Stomach (tissue), 8 donors: ENCODE measurements at regions not wholly inside any gene's neighbourhood (a gene's known extent, or its start where the extent isn't known, plus 50 kb on each side); places are given as distances from the start of the nearest gene placed in this dataset.

Experiments
- DNase-seq, 2 donors: peaks; one replicate each; pipeline versions ENCODE4 v3.0.0 to v3.0.0-alpha.2; 2013 to 2019
- H3K27ac ChIP-seq, 5 donors: fragments of 200-600 bp in 4 of 5; sonication (generic) in 4 of 5; one replicate each; pipeline ENCODE4 v1.5.1; 2013 to 2019; ENCODE audit warnings: mild to moderate bottlenecking in 1 of 5, moderate library complexity in 1 of 5
- H3K27me3 ChIP-seq, 3 donors: fragments of 200-600 bp; sonication (generic); one replicate each; pipeline ENCODE4 v1.5.1; 2017 to 2019; ENCODE audit warnings: mixed run types in 1 of 3
- H3K36me3 ChIP-seq, 4 donors: fragments of 200-600 bp; sonication (generic); 1 replicate in 3 of 4; 2 replicates in 1 of 4; pipeline ENCODE4 v1.5.1; 2016 to 2019
- H3K4me1 ChIP-seq, 4 donors: fragments of 200-600 bp; sonication (generic); one replicate each; pipeline ENCODE4 v1.5.1; 2016 to 2019
- H3K4me3 ChIP-seq, 4 donors: fragments of 200-600 bp; sonication (generic) in 3 of 4; one replicate each; pipeline ENCODE4 v1.5.1; 2016 to 2019; ENCODE audit warnings: mild to moderate bottlenecking in 1 of 4
- H3K9me3 ChIP-seq, 4 donors: fragments of 200-600 bp; sonication (generic); one replicate each; pipeline ENCODE4 v1.5.1; 2016 to 2019
- CTCF ChIP-seq, 7 experiments: fragments of 450-650 bp in 4 of 7; fragments of 200-600 bp in 3 of 7; sonication (generic) in 3 of 7; IDR thresholded peaks; one replicate each; pipeline ENCODE4 v1.5.1; 2016 to 2019; ENCODE audit warnings: antibody characterized with exemption in 7 of 7, control low read depth in 2 of 7, mild to moderate bottlenecking in 1 of 7
- EP300 ChIP-seq: sonication (generic); formaldehyde crosslinking; IDR thresholded peaks from one replicate; pipeline ENCODE4 v1.6.1; 2017; ENCODE audit warnings: antibody characterized with exemption
- POLR2A ChIP-seq, 4 donors: fragments of 450-650 bp; IDR thresholded peaks; one replicate each; pipeline ENCODE4 v1.6.1; 2016; ENCODE audit warnings: antibody characterized with exemption in 4 of 4, control low read depth in 2 of 4, mild to moderate bottlenecking in 1 of 4, moderate library complexity in 1 of 4
- POLR2AphosphoS5 ChIP-seq, 3 donors: sonication (generic); formaldehyde crosslinking; IDR thresholded peaks; one replicate each; pipeline ENCODE4 v1.6.1; 2016; ENCODE audit warnings: antibody characterized with exemption in 3 of 3
- WGBS, 5 donors: extraction: QIAGEN DNeasy Blood & Tissue Kit in 3 of 5; methylation state at CpG; one replicate each; pipeline versions ENCODE4 v1.1.5 to v1.1.7; 2013 to 2018; 5-methylcytosine and 5-hydroxymethylcytosine counted together
- intact Hi-C: fragments of 100-400 bp; cut with DNase I; formaldehyde crosslinking; loops from one replicate; pipeline ENCODE4 v1.15.1; 2023; ENCODE audit warnings: low total_unique reads
- donor health status: healthy with polysubstance abuse.
- donor health status: Bipolar disorder and iron deficiency.
- donor health status: healthy.

- no peak for DNase-seq
- H3K4me1 ChIP-seq = no peaks in the 10 kb centered on the region
- no peaks in the 10 kb centered on the region for H3K36me3 ChIP-seq
- intact Hi-C loops = no loop called here
- peaks cover 0 to 4% (median 1%) of the 10 kb centered on the region in 4 donors for H3K9me3 ChIP-seq
- H3K27ac ChIP-seq = no peak overlapping the region
- TF ChIP-seq POLR2A (IDR thresholded peaks at IDR 0.05) = no peak
- no peak for TF ChIP-seq EP300
- TF ChIP-seq POLR2AphosphoS5 (IDR thresholded peaks at IDR 0.05) = no peak
- TF ChIP-seq CTCF (IDR thresholded peaks at IDR 0.05) = no peak
- H3K27me3 ChIP-seq = no peaks in the 10 kb centered on the region
- WGBS, 5 donors = 25 to 31% (median 27%) methylated on average over 1 of the region's 1 CpG
- H3K4me3 ChIP-seq = no peak overlapping the region
Observed at GRCh38 chr3:25173606-25174005, 254.5 kb upstream of the RARB start.

GRCh38 chr3:25174251-25174650 lies 253.8 kb upstream of the RARB start:
- Histone ChIP-seq H3K9me3 (no peaks in the 10 kb centered on the region), H3K36me3 (no peaks in the 10 kb centered on the region), H3K27ac (no peak overlapping the region), H3K27me3 (no peaks in the 10 kb centered on the region), H3K4me3 (no peak overlapping the region), H3K4me1 (no peaks in the 10 kb centered on the region)
- intact Hi-C loops = no loop called here
- no peak for TF ChIP-seq CTCF (IDR thresholded peaks at IDR 0.05)
- TF ChIP-seq POLR2AphosphoS5 (IDR thresholded peaks at IDR 0.05) = no peak
- TF ChIP-seq EP300 = no peak
- no peak for TF ChIP-seq POLR2A (IDR thresholded peaks at IDR 0.05)
- WGBS, 5 donors = 90 to 95% (median 92%) methylated on average over 13 of the region's 13 CpGs
- DNase-seq = no peak

DNA sequence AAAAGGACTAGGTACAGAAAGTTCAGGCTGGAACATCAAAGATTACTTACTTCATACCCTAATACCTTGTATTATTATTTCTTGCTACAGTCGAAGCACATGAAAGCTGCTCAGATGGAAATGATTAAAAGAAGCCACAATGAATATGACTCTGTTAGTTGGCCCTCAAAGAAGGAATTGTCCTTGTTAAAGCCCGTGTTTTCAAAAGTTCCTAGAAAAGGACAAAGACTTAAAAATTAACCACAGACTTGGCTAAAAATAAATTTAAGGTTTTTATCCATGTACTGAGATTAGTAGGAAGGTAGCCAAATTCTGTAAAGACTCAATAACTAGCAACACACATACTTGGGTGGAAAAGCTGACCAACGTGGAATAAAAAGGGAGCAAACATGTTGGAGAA lies 251.0 kb upstream of the RARB start:
- 69 to 76% (median 74%) methylated on average over 3 of the region's 3 CpGs for WGBS, 5 donors
- no peak overlapping the region for H3K27ac ChIP-seq
- H3K9me3 ChIP-seq = no peaks in the 10 kb centered on the region
- DNase-seq = no peak
- intact Hi-C loops = no loop called here
- no peaks in the 10 kb centered on the region for H3K27me3 ChIP-seq
- TF ChIP-seq POLR2AphosphoS5 (IDR thresholded peaks at IDR 0.05) = no peak
- no peak for TF ChIP-seq POLR2A (IDR thresholded peaks at IDR 0.05)
- TF ChIP-seq EP300 = no peak
- no peak for TF ChIP-seq CTCF (IDR thresholded peaks at IDR 0.05)
- H3K4me3 ChIP-seq = no peak overlapping the region
- no peaks in the 10 kb centered on the region for H3K4me1 ChIP-seq
- H3K36me3 ChIP-seq = no peaks in the 10 kb centered on the region

GRCh38 chr3:25178672-25179071 lies 249.4 kb upstream of the RARB start:
- Histone ChIP-seq H3K36me3 (no peaks in the 10 kb centered on the region), H3K27ac (no peak overlapping the region), H3K4me3 (no peak overlapping the region), H3K4me1 (no peaks in the 10 kb centered on the region), H3K9me3 (no peaks in the 10 kb centered on the region), H3K27me3 (no peaks in the 10 kb centered on the region)
- WGBS, 5 donors = 73 to 84% (median 77%) methylated on average over 4 of the region's 4 CpGs
- no peak for TF ChIP-seq CTCF (IDR thresholded peaks at IDR 0.05)
- TF ChIP-seq EP300 = no peak
- no peak for TF ChIP-seq POLR2AphosphoS5 (IDR thresholded peaks at IDR 0.05)
- TF ChIP-seq POLR2A (IDR thresholded peaks at IDR 0.05) = no peak
- intact Hi-C loops = no loop called here
- DNase-seq = no peak
